M059J (cell line): ENCODE measurements at regions not wholly inside any gene's neighbourhood (a gene's known extent, or its start where the extent isn't known, plus 50 kb on each side); places are given as distances from the start of the nearest gene placed in this dataset.

Experiments used
- DNase-seq: peaks from one replicate; pipeline ENCODE4 v3.0.0-alpha.2; 2012; ENCODE audit warnings: low read depth

- DNase-seq: no peak
These were observed 127.3 kb upstream of the SLC34A2 start for GRCh38 chr4:25528391-25528790.

- DNase-seq: no peak
These were observed 124.4 kb upstream of the SLC34A2 start for GRCh38 chr4:25531272-25531671.

GRCh38 chr4:25532591-25532990 lies 123.1 kb upstream of the SLC34A2 start:
- no peak for DNase-seq

- no peak for DNase-seq
These were observed 122.4 kb upstream of the SLC34A2 start for GRCh38 chr4:25533256-25533655.

GRCh38 chr4:25535278-25535677 lies 120.4 kb upstream of the SLC34A2 start:
- DNase-seq: no peak

GRCh38 chr4:25535701-25536473 lies 119.8 kb upstream of the SLC34A2 start:
- DNase-seq: no peak

- DNase-seq: no peak
These were observed 118.9 kb upstream of the SLC34A2 start for GRCh38 chr4:25536564-25537320.

GRCh38 chr4:25538430-25538829 lies 117.2 kb upstream of the SLC34A2 start:
- DNase-seq: no peak

GRCh38 chr4:25539241-25539640 lies 116.4 kb upstream of the SLC34A2 start:
- DNase-seq: no peak

- no peak for DNase-seq
These were observed 114.9 kb upstream of the SLC34A2 start for GRCh38 chr4:25540734-25541133.

GRCh38 chr4:25547343-25547742 lies 108.3 kb upstream of the SLC34A2 start:
- DNase-seq: no peak

- DNase-seq: no peak
These were observed 106.2 kb upstream of the SLC34A2 start for GRCh38 chr4:25549413-25549812.

- DNase-seq: no peak
These were observed 105.1 kb upstream of the SLC34A2 start for GRCh38 chr4:25550376-25551030.

- DNase-seq: no peak
These were observed 104.0 kb upstream of the SLC34A2 start for GRCh38 chr4:25551605-25552004.

- no peak for DNase-seq
These were observed 102.9 kb upstream of the SLC34A2 start for GRCh38 chr4:25552580-25553271.

GRCh38 chr4:25559508-25559907 lies 96.1 kb upstream of the SLC34A2 start:
- no peak for DNase-seq

- DNase-seq: no peak
These were observed 95.0 kb upstream of the SLC34A2 start for GRCh38 chr4:25560605-25561004.

- no peak for DNase-seq
These were observed 92.5 kb upstream of the SLC34A2 start for GRCh38 chr4:25563071-25563564.

- DNase-seq: no peak
These were observed 90.8 kb upstream of the SLC34A2 start for GRCh38 chr4:25564836-25565235.

GRCh38 chr4:25567253-25567652 lies 88.4 kb upstream of the SLC34A2 start:
- no peak for DNase-seq

GRCh38 chr4:25569716-25570115 lies 85.9 kb upstream of the SLC34A2 start:
- no peak for DNase-seq

GRCh38 chr4:25575611-25576010 lies 80.0 kb upstream of the SLC34A2 start:
- no peak for DNase-seq
